Transverse colon (tissue), 4 donors: ENCODE measurements at regions not wholly inside any gene's neighbourhood (a gene's known extent, or its start where the extent isn't known, plus 50 kb on each side); places are given as distances from the start of the nearest gene placed in this dataset.

Experiments
- POLR2A ChIP-seq: fragments of 450-650 bp; IDR thresholded peaks from one replicate; pipeline ENCODE4 v1.6.1; 2016; ENCODE audit warnings: antibody characterized with exemption, mild to moderate bottlenecking, moderate library complexity
- POLR2AphosphoS5 ChIP-seq, 3 donors: sonication (generic); formaldehyde crosslinking; IDR thresholded peaks; one replicate each; pipeline ENCODE4 v1.6.1; 2016; ENCODE audit warnings: antibody characterized with exemption in 3 of 3
- TF ChIP-seq, protein P1 (sequence below), 5 experiments: fragments of 200-600 bp in 3 of 5; fragments of 450-650 bp in 2 of 5; sonication (generic) in 3 of 5; IDR thresholded peaks; 1 replicate in 2 of 5; 2 replicates in 3 of 5; pipeline ENCODE4 v1.5.1; 2016 to 2017; ENCODE audit warnings: antibody characterized with exemption in 5 of 5, inconsistent platforms in 3 of 5, mild to moderate bottlenecking in 2 of 5, moderate library complexity in 1 of 5

GRCh38 chr4:130850019-130850524 is 1754.1 kb downstream of the C4orf33 start:
- TF ChIP-seq, protein P1, sequence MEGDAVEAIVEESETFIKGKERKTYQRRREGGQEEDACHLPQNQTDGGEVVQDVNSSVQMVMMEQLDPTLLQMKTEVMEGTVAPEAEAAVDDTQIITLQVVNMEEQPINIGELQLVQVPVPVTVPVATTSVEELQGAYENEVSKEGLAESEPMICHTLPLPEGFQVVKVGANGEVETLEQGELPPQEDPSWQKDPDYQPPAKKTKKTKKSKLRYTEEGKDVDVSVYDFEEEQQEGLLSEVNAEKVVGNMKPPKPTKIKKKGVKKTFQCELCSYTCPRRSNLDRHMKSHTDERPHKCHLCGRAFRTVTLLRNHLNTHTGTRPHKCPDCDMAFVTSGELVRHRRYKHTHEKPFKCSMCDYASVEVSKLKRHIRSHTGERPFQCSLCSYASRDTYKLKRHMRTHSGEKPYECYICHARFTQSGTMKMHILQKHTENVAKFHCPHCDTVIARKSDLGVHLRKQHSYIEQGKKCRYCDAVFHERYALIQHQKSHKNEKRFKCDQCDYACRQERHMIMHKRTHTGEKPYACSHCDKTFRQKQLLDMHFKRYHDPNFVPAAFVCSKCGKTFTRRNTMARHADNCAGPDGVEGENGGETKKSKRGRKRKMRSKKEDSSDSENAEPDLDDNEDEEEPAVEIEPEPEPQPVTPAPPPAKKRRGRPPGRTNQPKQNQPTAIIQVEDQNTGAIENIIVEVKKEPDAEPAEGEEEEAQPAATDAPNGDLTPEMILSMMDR (IDR thresholded peaks at IDR 0.05) = no peak
- TF ChIP-seq POLR2A = no peak
- TF ChIP-seq POLR2AphosphoS5 (IDR thresholded peaks at IDR 0.05) = no peak
